Esophagus (tissue), 2 donors: ENCODE measurements at regions not wholly inside any gene's neighbourhood (a gene's known extent, or its start where the extent isn't known, plus 50 kb on each side); places are given as distances from the start of the nearest gene placed in this dataset.
A peak's percentile ranks its signal among the peaks of the same experiment; 100 is the strongest.

ENCODE experiments used
- H3K27ac ChIP-seq, 2 donors: one replicate each; pipeline ENCODE4 v1.5.1; 2013; ENCODE audit warnings: low read depth in 2 of 2, mild to moderate bottlenecking in 2 of 2, inconsistent platforms in 1 of 2, low read length in 1 of 2, moderate library complexity in 1 of 2
- H3K27me3 ChIP-seq, 2 donors: one replicate each; pipeline ENCODE4 v1.6.1; 2013; ENCODE audit warnings: low read length in 2 of 2, control low read depth in 1 of 2, mild to moderate bottlenecking in 1 of 2; ENCODE audit not compliant: insufficient read depth in 2 of 2, control insufficient read depth in 1 of 2
- H3K36me3 ChIP-seq, 2 donors: one replicate each; pipeline ENCODE4 v1.6.1; 2013; ENCODE audit warnings: low read length in 1 of 2; ENCODE audit not compliant: control insufficient read depth in 2 of 2, insufficient read depth in 2 of 2
- H3K4me1 ChIP-seq, 2 donors: one replicate each; pipeline ENCODE4 v1.6.1; 2013; ENCODE audit warnings: low read length in 1 of 2; ENCODE audit not compliant: control insufficient read depth in 2 of 2, insufficient read depth in 2 of 2
- H3K4me3 ChIP-seq, 2 donors: one replicate each; pipeline ENCODE4 v1.5.1; 2013; ENCODE audit warnings: low read length in 2 of 2, mild to moderate bottlenecking in 2 of 2, low read depth in 1 of 2, moderate library complexity in 1 of 2
- H3K9me3 ChIP-seq, 2 donors: one replicate each; pipeline ENCODE4 v1.6.1; 2013; ENCODE audit warnings: mild to moderate bottlenecking in 2 of 2, low read depth in 1 of 2, low read length in 1 of 2, moderate library complexity in 1 of 2; ENCODE audit not compliant: control insufficient read depth in 2 of 2, insufficient read depth in 1 of 2
- WGBS, 2 donors: extraction: QIAGEN DNeasy Blood & Tissue Kit; methylation state at CpG; one replicate each; pipeline ENCODE4 v1.1.7; 2013; 5-methylcytosine and 5-hydroxymethylcytosine counted together
- donor health status: healthy with polysubstance abuse.
- donor health status: Bipolar disorder and iron deficiency.

DNA sequence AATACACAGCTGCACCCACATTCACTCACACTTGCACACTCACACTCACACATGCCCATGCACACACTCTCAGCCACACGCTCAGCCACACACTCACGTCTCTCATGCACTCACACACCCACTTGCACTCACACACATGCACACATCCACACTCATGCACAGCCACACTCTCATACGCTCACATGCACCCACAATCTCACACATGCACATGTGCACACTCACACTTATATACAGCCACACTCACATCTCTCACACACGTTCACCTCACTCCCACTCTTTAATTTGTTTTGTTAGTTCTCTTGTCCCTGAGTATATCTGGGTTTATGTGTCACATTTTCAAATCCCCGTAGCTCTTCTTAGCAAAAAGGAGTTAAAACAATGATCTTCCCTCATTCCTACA lies 114.9 kb downstream of the LRATD1 start:
- Histone ChIP-seq H3K27ac (no peak overlapping the region), H3K27me3 (no peaks in the 10 kb centered on the region), H3K9me3 (peaks cover 0 to 5% of the 10 kb centered on the region in 2 donors), H3K36me3 (no peaks in the 10 kb centered on the region), H3K4me1 (peaks cover 0 to 4% of the 10 kb centered on the region in 2 donors), H3K4me3 (no peak overlapping the region)
- WGBS, 2 donors, result 90 to 92% methylated on average over 5 of the region's 5 CpGs

GRCh38 chr2:14749884-14750283 lies 117.4 kb downstream of the LRATD1 start:
- Histone ChIP-seq H3K27me3 (no peaks in the 10 kb centered on the region), H3K27ac (no peak overlapping the region), H3K9me3 (peaks cover 0 to 5% of the 10 kb centered on the region in 2 donors), H3K4me1 (peaks cover 0 to 4% of the 10 kb centered on the region in 2 donors), H3K4me3 (no peak overlapping the region), H3K36me3 (no peaks in the 10 kb centered on the region)
- 52 to 65% methylated on average over 1 of the region's 1 CpG for WGBS, 2 donors

- H3K27ac ChIP-seq, result no peak overlapping the region
- H3K4me1 ChIP-seq, result peaks cover 0 to 4% of the 10 kb centered on the region in 2 donors
- WGBS, 2 donors, result 71 to 74% methylated on average over 5 of the region's 5 CpGs
- H3K4me3 ChIP-seq, result no peak overlapping the region
- H3K9me3 ChIP-seq, result peaks cover 0 to 5% of the 10 kb centered on the region in 2 donors
- no peaks in the 10 kb centered on the region for H3K27me3 ChIP-seq
- no peaks in the 10 kb centered on the region for H3K36me3 ChIP-seq
Measured at GRCh38 chr2:14750433-14750832, 117.9 kb downstream of the LRATD1 start.

GRCh38 chr2:14751581-14751980 lies 119.1 kb downstream of the LRATD1 start:
- WGBS, 2 donors, result 61 to 72% methylated on average over 5 of the region's 5 CpGs
- no peak overlapping the region for H3K4me3 ChIP-seq
- H3K27ac ChIP-seq, result no peak overlapping the region
- H3K36me3 ChIP-seq, result no peaks in the 10 kb centered on the region
- H3K9me3 ChIP-seq, result peaks cover 0 to 5% of the 10 kb centered on the region in 2 donors
- H3K4me1 ChIP-seq, result peaks cover 0 to 4% of the 10 kb centered on the region in 2 donors
- H3K27me3 ChIP-seq, result no peaks in the 10 kb centered on the region

DNA sequence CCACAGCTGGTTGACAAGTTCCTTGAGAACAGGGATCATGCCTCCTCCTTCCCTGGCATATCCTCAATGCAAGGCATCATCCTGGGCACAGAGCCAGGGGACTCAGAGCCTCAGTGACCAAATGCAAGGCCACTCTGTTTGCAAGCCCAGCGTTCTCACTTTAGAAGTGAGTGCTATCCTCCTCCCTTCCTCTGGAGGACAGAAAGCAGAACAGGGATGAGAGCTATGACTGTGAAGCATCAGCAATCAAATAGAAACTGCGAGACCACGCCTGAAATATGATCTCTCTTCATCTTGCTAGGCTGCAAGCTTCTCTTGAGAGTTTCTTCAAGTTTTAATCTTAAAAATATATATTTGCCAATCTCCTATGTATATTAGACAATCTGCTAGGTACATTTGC lies 119.8 kb downstream of the LRATD1 start:
- Histone ChIP-seq H3K27ac (no peak overlapping the region), H3K4me3 (no peak overlapping the region), H3K9me3 (peaks cover 0 to 2% of the 10 kb centered on the region in 2 donors), H3K4me1 (peaks cover 0 to 7% of the 10 kb centered on the region in 2 donors), H3K27me3 (no peaks in the 10 kb centered on the region), H3K36me3 (no peaks in the 10 kb centered on the region)
- 81 to 85% methylated on average over 3 of the region's 3 CpGs for WGBS, 2 donors

DNA sequence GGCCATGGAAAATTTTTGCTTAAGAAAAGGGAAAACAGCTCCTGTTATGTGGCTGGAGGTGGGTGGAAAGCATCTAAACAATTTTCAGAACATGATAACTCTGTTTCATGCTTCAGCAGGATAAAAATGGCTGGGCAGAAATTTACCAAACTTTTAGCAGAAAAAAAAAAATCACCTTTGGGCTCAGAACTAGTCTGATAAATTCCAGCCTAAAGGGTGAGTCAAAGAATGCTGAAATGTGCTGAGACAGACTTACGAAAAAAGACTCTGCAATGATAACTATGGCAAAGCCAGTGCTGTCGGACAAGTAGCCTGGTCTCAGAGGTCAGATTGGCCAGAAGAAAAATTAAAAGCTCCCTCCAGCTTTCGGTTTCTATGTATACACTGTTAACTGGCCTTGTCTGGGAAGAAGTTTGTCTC lies 123.6 kb downstream of the LRATD1 start:
- 65 to 77% methylated on average over 3 of the region's 3 CpGs for WGBS, 2 donors
- Histone ChIP-seq H3K9me3 (no peaks in the 10 kb centered on the region), H3K27ac (no peak overlapping the region)

DNA sequence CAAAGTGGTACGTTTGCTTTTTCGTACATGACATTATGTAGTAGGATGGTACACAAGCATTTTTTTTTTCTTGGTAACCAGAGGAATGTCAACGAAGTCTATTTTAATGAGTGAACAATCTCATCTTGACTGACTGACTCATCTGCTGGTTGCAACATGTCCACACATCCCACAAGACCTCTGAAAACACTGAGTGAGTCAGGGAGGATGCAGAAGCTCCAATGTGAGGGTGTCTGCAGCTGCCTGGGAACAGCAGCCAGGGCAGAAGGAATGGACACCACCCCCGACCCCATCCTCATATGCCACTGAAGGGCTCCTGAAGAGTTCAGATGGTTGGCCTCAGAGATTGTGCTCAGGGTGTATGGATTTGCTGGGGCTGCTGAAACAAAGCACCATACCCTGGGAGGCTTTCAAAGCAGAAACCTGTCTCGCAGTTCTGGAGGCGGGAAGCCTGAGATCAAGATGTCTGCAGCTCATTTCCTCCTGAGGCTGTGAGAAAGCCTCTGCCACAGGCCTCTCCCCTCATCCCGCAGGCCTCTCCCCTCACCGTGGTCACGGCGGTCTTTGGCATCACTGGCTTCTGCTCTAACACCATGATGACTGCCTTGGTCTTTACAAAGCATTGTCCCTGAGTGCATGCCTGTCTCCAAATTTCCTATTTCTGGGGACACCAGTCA lies 124.6 kb downstream of the LRATD1 start:
- 66 to 75% methylated on average over 10 of the region's 10 CpGs for WGBS, 2 donors
- Histone ChIP-seq H3K4me3 (no peak overlapping the region), H3K4me1 (peaks cover 0 to 6% of the 10 kb centered on the region in 2 donors), H3K27me3 (no peaks in the 10 kb centered on the region), H3K27ac (peak overlapping the region in 1 of 2 donors; percentile 26), H3K36me3 (no peaks in the 10 kb centered on the region), H3K9me3 (no peaks in the 10 kb centered on the region)

More for the DNA sequence above, 123.6 kb downstream of the LRATD1 start:
- Histone ChIP-seq H3K4me1 (peaks cover 0 to 8% of the 10 kb centered on the region in 2 donors), H3K27me3 (no peaks in the 10 kb centered on the region), H3K36me3 (no peaks in the 10 kb centered on the region), H3K4me3 (no peak overlapping the region)

DNA sequence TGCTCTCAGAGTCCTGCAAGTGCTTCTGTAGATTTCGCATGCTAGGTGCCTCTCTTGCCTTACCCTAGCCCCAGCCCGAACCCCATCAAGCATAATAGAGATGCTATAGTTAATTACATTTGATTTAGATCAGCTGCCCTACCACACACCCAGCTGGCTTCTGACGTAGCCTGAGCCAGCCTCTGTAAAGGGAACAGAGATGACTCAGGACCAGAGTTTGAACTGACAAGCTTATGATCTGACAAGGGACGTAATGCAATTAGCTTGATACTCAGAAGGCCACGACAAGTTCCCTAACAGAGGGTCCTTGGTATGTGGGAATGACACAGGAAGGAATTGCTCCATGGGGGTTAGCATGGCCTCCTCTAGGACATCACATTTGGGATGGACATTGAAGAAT lies 126.6 kb downstream of the LRATD1 start:
- 85 to 88% methylated on average over 5 of the region's 5 CpGs for WGBS, 2 donors

DNA sequence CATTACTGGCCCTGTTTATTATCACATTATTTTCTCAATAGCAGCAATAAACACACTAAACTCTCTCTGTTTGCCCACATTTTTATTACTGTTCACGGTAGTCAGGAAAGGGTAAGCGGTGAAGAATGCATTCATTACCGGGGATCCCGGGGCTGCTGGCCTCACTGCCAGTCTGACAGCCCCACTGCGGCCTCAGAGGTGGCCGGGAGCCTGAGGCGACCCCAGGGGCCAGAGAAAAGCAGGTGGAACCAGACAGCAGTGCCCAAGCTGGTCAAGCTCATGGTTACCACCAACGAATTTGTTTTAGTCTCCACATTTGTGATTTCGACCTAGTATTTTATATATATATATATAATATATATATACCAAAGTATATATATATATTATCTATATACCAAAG lies 127.7 kb downstream of the LRATD1 start:
- no peak overlapping the region for H3K27ac ChIP-seq
- no peaks in the 10 kb centered on the region for H3K36me3 ChIP-seq
- 90 to 94% methylated on average over 9 of the region's 9 CpGs for WGBS, 2 donors
- no peaks in the 10 kb centered on the region for H3K27me3 ChIP-seq
- peaks cover 0 to 4% of the 10 kb centered on the region in 2 donors for H3K4me1 ChIP-seq
- no peaks in the 10 kb centered on the region for H3K9me3 ChIP-seq
- H3K4me3 ChIP-seq, result no peak overlapping the region

More for the DNA sequence above, 126.6 kb downstream of the LRATD1 start:
- Histone ChIP-seq H3K4me1 (peaks cover 0 to 4% of the 10 kb centered on the region in 2 donors), H3K9me3 (no peaks in the 10 kb centered on the region), H3K27me3 (no peaks in the 10 kb centered on the region), H3K36me3 (no peaks in the 10 kb centered on the region), H3K4me3 (no peak overlapping the region), H3K27ac (no peak overlapping the region)

DNA sequence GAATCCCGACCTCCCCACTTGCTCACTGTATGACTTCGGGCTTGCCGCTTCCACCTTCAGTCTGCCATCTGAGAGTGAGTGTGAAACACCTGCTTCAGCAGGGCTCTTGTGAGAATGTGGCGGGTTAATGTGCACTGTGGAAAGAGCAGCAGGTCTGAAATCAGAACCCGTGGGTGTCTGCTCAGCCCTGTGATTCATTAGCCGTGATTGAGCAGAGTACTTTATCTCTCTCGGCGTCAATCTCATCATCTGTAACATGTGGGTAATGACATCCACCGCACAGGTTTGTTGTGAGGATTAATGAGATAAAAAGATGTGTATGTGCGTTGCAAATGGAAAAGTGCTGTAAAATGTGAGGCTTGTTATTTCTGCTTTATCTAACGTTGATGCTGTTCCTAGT lies 128.6 kb downstream of the LRATD1 start:
- 84 to 88% methylated on average over 11 of the region's 11 CpGs for WGBS, 2 donors
- Histone ChIP-seq H3K4me1 (peaks cover 0 to 4% of the 10 kb centered on the region in 2 donors), H3K36me3 (no peaks in the 10 kb centered on the region), H3K27ac (no peak overlapping the region), H3K9me3 (no peaks in the 10 kb centered on the region), H3K27me3 (no peaks in the 10 kb centered on the region), H3K4me3 (no peak overlapping the region)
